ENCODE measurements at regions not wholly inside any gene's neighbourhood (a gene's known extent, or its start where the extent isn't known, plus 50 kb on each side); places are given as distances from the start of the nearest gene placed in this dataset.

DNA sequence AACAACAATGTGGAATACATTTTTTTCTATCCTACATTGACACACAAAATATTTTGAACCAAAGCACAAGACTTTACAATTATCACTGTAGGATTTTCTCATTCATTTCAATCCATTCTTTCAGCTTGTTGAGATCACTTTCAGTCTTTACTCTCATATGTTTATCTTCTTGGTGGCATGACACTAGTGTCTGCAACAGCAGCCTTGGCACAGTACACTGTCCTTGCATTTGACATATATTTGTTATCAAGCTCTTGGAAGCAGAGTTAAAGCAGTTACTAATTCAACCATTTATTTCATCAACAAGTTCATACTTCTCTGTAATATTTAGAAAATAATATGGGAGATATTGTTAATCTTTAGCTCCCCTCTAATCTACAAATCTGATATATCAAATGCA lies 922.4 kb upstream of the ADGRL2 start:
- H4K91ac ChIP-seq (replicated peaks; ENCODE audit: insufficient read length, low read length): no peak overlapping the region
- H4K8ac ChIP-seq (ENCODE audit: extremely low read depth, insufficient read depth, low read length): no peak overlapping the region
- no peak overlapping the region for H2BK15ac ChIP-seq (ENCODE audit: low read length)
- no peak overlapping the region for H2BK5ac ChIP-seq (ENCODE audit: low read depth, low read length)
- no peak overlapping the region for H4K5ac ChIP-seq (ENCODE audit: insufficient read length, low read depth, low read length)
- H3K14ac ChIP-seq (ENCODE audit: insufficient read length): no peak overlapping the region
- no peak overlapping the region for H3K4me2 ChIP-seq (ENCODE audit: insufficient read depth in 1 of 2, low read depth in 2 of 2, low read length in 2 of 2)
- ChIA-PET POLR2A (ENCODE audit: partially characterized antibody) (no interaction called here), CTCF (ENCODE audit: partially characterized antibody) (no interaction called here)
- no peak overlapping the region for H3K4ac ChIP-seq (replicated peaks; ENCODE audit: insufficient read length, low read depth, low read length)
- H3K79me1 ChIP-seq (ENCODE audit: low read depth, low read length): no peaks in the 10 kb centered on the region
- peaks cover 0 to 2% (median 0%) of the 10 kb centered on the region in 4 experiments; a peak in 1 of 7 replicates for H3K27me3 ChIP-seq (replicated peaks in 1 of 4; ENCODE audit: control insufficient read depth in 3 of 4, extremely low read depth in 1 of 4, insufficient read depth in 3 of 4, low read length in 3 of 4)
- H2AK5ac ChIP-seq (ENCODE audit: low read depth, low read length): no peak overlapping the region
- H3K23ac ChIP-seq (ENCODE audit: insufficient read length): no peak overlapping the region
- no peaks in the 10 kb centered on the region for H3K9me3 ChIP-seq (ENCODE audit: insufficient read depth in 2 of 2, low read depth in 1 of 2, low read length in 1 of 2)
- H2BK120ac ChIP-seq (replicated peaks; ENCODE audit: low read depth, low read length): no peak overlapping the region
- H3K18ac ChIP-seq (ENCODE audit: extremely low read depth, low read length): no peak overlapping the region
- no peaks in the 10 kb centered on the region for H3K4me1 ChIP-seq (replicated peaks in 1 of 4; ENCODE audit: control insufficient read depth in 3 of 4, insufficient read depth in 4 of 4, low read length in 3 of 4)
- no peak overlapping the region for H3K4me3 ChIP-seq (ENCODE audit: extremely low read depth in 1 of 4, insufficient read depth in 2 of 4, low read depth in 3 of 4, low read length in 4 of 4)
- H2AFZ ChIP-seq (ENCODE audit: low read length): no peak overlapping the region
- H3K23me2 ChIP-seq (ENCODE audit: low read depth, low read length): no peaks in the 10 kb centered on the region
- H3K36me3 ChIP-seq (ENCODE audit: control insufficient read depth in 2 of 4, insufficient read depth in 4 of 4, low read length in 3 of 4): no peaks in the 10 kb centered on the region
- FAIRE-seq (no peak), DNase-seq (ENCODE audit: low read depth in 1 of 2, low spot score in 2 of 2) (no peak)
- no peak overlapping the region for H3K9ac ChIP-seq (replicated peaks in 1 of 4; ENCODE audit: extremely low read depth in 1 of 4, low read depth in 3 of 4, low read length in 3 of 4)
- no peak overlapping the region for H2BK12ac ChIP-seq (ENCODE audit: low read depth, low read length)
- no peak overlapping the region for H3K56ac ChIP-seq (replicated peaks; ENCODE audit: insufficient read length, low read depth, low read length)
- H3K79me2 ChIP-seq (ENCODE audit: control insufficient read depth in 1 of 2, insufficient read depth in 2 of 2, low read length in 2 of 2): no peaks in the 10 kb centered on the region
- H4K20me1 ChIP-seq (replicated peaks in 1 of 2; ENCODE audit: control insufficient read depth in 1 of 2, insufficient read depth in 2 of 2, low read length in 2 of 2): peaks cover 0 to 2% of the 10 kb centered on the region in 2 experiments
- no peak overlapping the region for H2BK20ac ChIP-seq (ENCODE audit: low read length)
- no peak overlapping the region for H3K27ac ChIP-seq (ENCODE audit: low read depth, low read length)
- TF ChIP-seq MAFK (IDR thresholded peaks at IDR 0.05; ENCODE audit: low read depth, low read length): no peak
- TF ChIP-seq CBX8 (IDR thresholded peaks at IDR 0.05; ENCODE audit: borderline replicate concordance, low read depth, low read length): no peak
- TF ChIP-seq EGR1 (IDR thresholded peaks at IDR 0.05; ENCODE audit: borderline replicate concordance, low read depth, low read length): no peak
- TF ChIP-seq, protein P1, sequence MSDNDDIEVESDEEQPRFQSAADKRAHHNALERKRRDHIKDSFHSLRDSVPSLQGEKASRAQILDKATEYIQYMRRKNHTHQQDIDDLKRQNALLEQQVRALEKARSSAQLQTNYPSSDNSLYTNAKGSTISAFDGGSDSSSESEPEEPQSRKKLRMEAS (IDR thresholded peaks at IDR 0.05): no peak
- TF ChIP-seq, protein P2, sequence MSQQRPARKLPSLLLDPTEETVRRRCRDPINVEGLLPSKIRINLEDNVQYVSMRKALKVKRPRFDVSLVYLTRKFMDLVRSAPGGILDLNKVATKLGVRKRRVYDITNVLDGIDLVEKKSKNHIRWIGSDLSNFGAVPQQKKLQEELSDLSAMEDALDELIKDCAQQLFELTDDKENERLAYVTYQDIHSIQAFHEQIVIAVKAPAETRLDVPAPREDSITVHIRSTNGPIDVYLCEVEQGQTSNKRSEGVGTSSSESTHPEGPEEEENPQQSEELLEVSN (IDR thresholded peaks at IDR 0.05): no peak
- TF ChIP-seq POLR2A (IDR thresholded peaks at IDR 0.05; ENCODE audit: control extremely low read depth in 1 of 2, low read depth in 2 of 2, low read length in 2 of 2): no peak
- no peak for TF ChIP-seq SIN3A (conservative IDR thresholded peaks at IDR 0.05 in 1 of 2, IDR thresholded peaks at IDR 0.05 in 1 of 2; ENCODE audit: low read depth in 1 of 2, low read length in 2 of 2)
- TF ChIP-seq YY1 (IDR thresholded peaks at IDR 0.05; ENCODE audit: low read depth, low read length): no peak
- TF ChIP-seq TAF1 (IDR thresholded peaks at IDR 0.05; ENCODE audit: low read depth, low read length): no peak
- no peak for TF ChIP-seq JUND (IDR thresholded peaks at IDR 0.05; ENCODE audit: low read length)
- TF ChIP-seq, protein P3, sequence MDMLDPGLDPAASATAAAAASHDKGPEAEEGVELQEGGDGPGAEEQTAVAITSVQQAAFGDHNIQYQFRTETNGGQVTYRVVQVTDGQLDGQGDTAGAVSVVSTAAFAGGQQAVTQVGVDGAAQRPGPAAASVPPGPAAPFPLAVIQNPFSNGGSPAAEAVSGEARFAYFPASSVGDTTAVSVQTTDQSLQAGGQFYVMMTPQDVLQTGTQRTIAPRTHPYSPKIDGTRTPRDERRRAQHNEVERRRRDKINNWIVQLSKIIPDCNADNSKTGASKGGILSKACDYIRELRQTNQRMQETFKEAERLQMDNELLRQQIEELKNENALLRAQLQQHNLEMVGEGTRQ (IDR thresholded peaks at IDR 0.05; ENCODE audit: low read length): no peak
- no peak for TF ChIP-seq CBX5 (IDR thresholded peaks at IDR 0.05; ENCODE audit: low read depth, low read length)
- no peak for TF ChIP-seq ASH2L (IDR thresholded peaks at IDR 0.05; ENCODE audit: low read length)
- TF ChIP-seq NRF1 (IDR thresholded peaks at IDR 0.05; ENCODE audit: low read depth, low read length): no peak
- no peak for TF ChIP-seq RNF2 (IDR thresholded peaks at IDR 0.05; ENCODE audit: borderline replicate concordance, low read depth, low read length, missing control alignments, poor library complexity, severe bottlenecking)

Measured in H1 (cell line).